ENCODE measurements at regions not wholly inside any gene's neighbourhood (a gene's known extent, or its start where the extent isn't known, plus 50 kb on each side); places are given as distances from the start of the nearest gene placed in this dataset.

GRCh38 chr20:1774479-1774878 lies 116.9 kb upstream of the SIRPG start:
- no peaks in the 10 kb centered on the region for H3K36me3 ChIP-seq (ENCODE audit: control insufficient read depth in 2 of 2, extremely low read depth in 1 of 2, insufficient read depth in 2 of 2, low read length in 2 of 2)
- peaks cover 7% of the 10 kb centered on the region for H3K4me1 ChIP-seq (ENCODE audit: control insufficient read depth, extremely low read depth, insufficient read depth, low read length)
- no peaks in the 10 kb centered on the region for H3K9me1 ChIP-seq (replicated peaks; ENCODE audit: control insufficient read depth, extremely low read depth, insufficient read depth, low read length)
- H4K20me1 ChIP-seq (replicated peaks; ENCODE audit: control insufficient read depth, extremely low read depth, insufficient read depth, low read length): no peaks in the 10 kb centered on the region
- no peak overlapping the region for H3K27ac ChIP-seq (ENCODE audit: insufficient read depth, low read depth, low read length)
- no peaks in the 10 kb centered on the region for H3K79me2 ChIP-seq (ENCODE audit: control insufficient read depth, insufficient read depth, low read length)
- no peak overlapping the region for H2AFZ ChIP-seq (ENCODE audit: low read depth, low read length)
- no peaks in the 10 kb centered on the region for H3K9me3 ChIP-seq (replicated peaks; ENCODE audit: control insufficient read depth, insufficient read depth, low read length)
- no peak for TF ChIP-seq JUN (IDR thresholded peaks at IDR 0.05; ENCODE audit: borderline replicate concordance, insufficient read depth, insufficient read length, low read depth)
- DNase-seq (ENCODE audit: low read depth, low spot score) (no peak), FAIRE-seq (no peak)
- H3K27me3 ChIP-seq (ENCODE audit: control insufficient read depth in 2 of 2, insufficient read depth in 2 of 2, low read length in 2 of 2): no peaks in the 10 kb centered on the region
- intact Hi-C loops (cut with micrococcal nuclease): loop anchor here (10.0 kb wide), 1 partner anchor 330 kb away; the partner anchor contains the start of gene STK35
- no peak overlapping the region for H3K9ac ChIP-seq (replicated peaks; ENCODE audit: extremely low read depth, insufficient read depth, low read length)
- ChIA-PET POLR2A (no interaction called here), CTCF (no interaction called here)
- dilution Hi-C loops (cut with MboI; ENCODE audit: extremely low pct_ligation_motif_present, low sequenced_read_pairs): no loop called here
- no peak overlapping the region for H3K4me3 ChIP-seq (replicated peaks in 1 of 3; ENCODE audit: insufficient read depth in 1 of 3, low read depth in 1 of 3, low read length in 3 of 3)
- no TSS peak for BruUV-seq (replicated peaks)
- no peak overlapping the region for H3K4me2 ChIP-seq (ENCODE audit: insufficient read depth, low read length)

DNA sequence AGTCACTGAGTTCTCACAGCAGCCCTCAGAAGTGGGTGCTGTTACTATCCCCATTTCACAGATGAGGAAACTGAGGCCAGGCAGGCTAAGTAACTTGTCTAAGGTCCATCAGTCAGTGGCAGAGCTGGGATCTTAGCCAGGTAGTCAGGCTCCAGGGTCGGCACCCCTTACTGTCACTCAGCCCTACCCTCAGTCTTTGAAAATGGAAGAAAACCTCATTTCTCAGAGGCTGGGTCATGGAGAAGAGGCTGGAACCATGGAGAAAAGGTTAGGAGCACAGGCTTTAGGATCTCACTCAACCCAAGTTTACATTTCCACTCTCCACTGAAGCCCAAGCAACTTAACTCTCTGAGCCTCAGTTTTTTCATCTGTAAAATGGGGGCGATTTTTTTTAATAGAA lies 116.2 kb upstream of the SIRPG start:
- intact Hi-C loops (cut with micrococcal nuclease) (loop anchor here (10.0 kb wide), 1 partner anchor 331 kb away; the partner anchor contains the start of gene STK35), dilution Hi-C loops (cut with MboI; ENCODE audit: extremely low pct_ligation_motif_present, low sequenced_read_pairs) (no loop called here)
- no peak for FAIRE-seq
- Histone ChIP-seq H3K4me1 (ENCODE audit: control insufficient read depth, extremely low read depth, insufficient read depth, low read length) (peaks cover 7% of the 10 kb centered on the region), H3K9me1 (replicated peaks; ENCODE audit: control insufficient read depth, extremely low read depth, insufficient read depth, low read length) (no peaks in the 10 kb centered on the region), H3K27ac (ENCODE audit: insufficient read depth, low read depth, low read length) (no peak overlapping the region), H4K20me1 (replicated peaks; ENCODE audit: control insufficient read depth, extremely low read depth, insufficient read depth, low read length) (no peaks in the 10 kb centered on the region), H3K4me3 (replicated peaks in 1 of 3; ENCODE audit: insufficient read depth in 1 of 3, low read depth in 1 of 3, low read length in 3 of 3) (no peak overlapping the region), H3K36me3 (ENCODE audit: control insufficient read depth in 2 of 2, extremely low read depth in 1 of 2, insufficient read depth in 2 of 2, low read length in 2 of 2) (no peaks in the 10 kb centered on the region), H3K4me2 (ENCODE audit: insufficient read depth, low read length) (no peak overlapping the region), H3K27me3 (ENCODE audit: control insufficient read depth in 2 of 2, insufficient read depth in 2 of 2, low read length in 2 of 2) (no peaks in the 10 kb centered on the region), H3K9me3 (replicated peaks; ENCODE audit: control insufficient read depth, insufficient read depth, low read length) (no peaks in the 10 kb centered on the region), H3K9ac (replicated peaks; ENCODE audit: extremely low read depth, insufficient read depth, low read length) (no peak overlapping the region), H3K79me2 (ENCODE audit: control insufficient read depth, insufficient read depth, low read length) (no peaks in the 10 kb centered on the region), H2AFZ (ENCODE audit: low read depth, low read length) (no peak overlapping the region)
- POLR2A ChIA-PET: no interaction called here
- BruUV-seq (replicated peaks): no TSS peak
- CTCF ChIA-PET: no interaction called here
- TF ChIP-seq EZH2 (IDR thresholded peaks at IDR 0.05; ENCODE audit: borderline replicate concordance, low read depth, low read length, severe bottlenecking) (no peak), CTCF (IDR thresholded peaks at IDR 0.05; ENCODE audit: extremely low read depth in 1 of 2, insufficient read depth in 1 of 2, low read depth in 1 of 2, low read length in 2 of 2) (no peak), POLR2AphosphoS5 (IDR thresholded peaks at IDR 0.05; ENCODE audit: insufficient read depth, low read depth, low read length) (no peak), POLR2A (IDR thresholded peaks at IDR 0.05; ENCODE audit: low read depth, low read length) (no peak), FOS (IDR thresholded peaks at IDR 0.05; ENCODE audit: borderline replicate concordance, insufficient read depth, low read length) (no peak), GATA2 (IDR thresholded peaks at IDR 0.05; ENCODE audit: insufficient read depth, insufficient read length, low read depth, low read length) (no peak), MYC (IDR thresholded peaks at IDR 0.05; ENCODE audit: low read depth, low read length) (no peak), MAX (IDR thresholded peaks at IDR 0.05; ENCODE audit: insufficient read depth, insufficient read length) (no peak), JUN (IDR thresholded peaks at IDR 0.05; ENCODE audit: borderline replicate concordance, insufficient read depth, insufficient read length, low read depth) (no peak)
- no peak for DNase-seq (ENCODE audit: low read depth, low spot score)

Measured in endothelial cell of umbilical vein (primary cell).